HG03095 (cell line): ENCODE measurements at regions not wholly inside any gene's neighbourhood (a gene's known extent, or its start where the extent isn't known, plus 50 kb on each side); places are given as distances from the start of the nearest gene placed in this dataset.

ENCODE experiments used
- ATAC-seq: cut with Tn5 transposase; IDR thresholded peaks from one replicate; pipeline ENCODE4 v1.9.1; 2021; ENCODE audit warnings: moderate library complexity; ENCODE audit not compliant: unreplicated experiment

- ATAC-seq = no peak
Observed at GRCh38 chr12:107462428-107463332, 222.9 kb upstream of the PWP1 start.

GRCh38 chr12:107464644-107465043, 221.0 kb upstream of the PWP1 start:
- no peak for ATAC-seq

GRCh38 chr12:107465625-107466024, 220.0 kb upstream of the PWP1 start:
- ATAC-seq = no peak

- no peak for ATAC-seq
Observed at GRCh38 chr12:107467716-107468115, 217.9 kb upstream of the PWP1 start.

- no peak for ATAC-seq
Observed at GRCh38 chr12:107468182-107468581, 217.4 kb upstream of the PWP1 start.

- no peak for ATAC-seq
Observed at GRCh38 chr12:107469011-107469410, 216.6 kb upstream of the PWP1 start.

- ATAC-seq = no peak
Observed at GRCh38 chr12:107470645-107471044, 215.0 kb upstream of the PWP1 start.

GRCh38 chr12:107472308-107472707, 213.3 kb upstream of the PWP1 start:
- no peak for ATAC-seq

- no peak for ATAC-seq
Observed at GRCh38 chr12:107474099-107474498, 211.5 kb upstream of the PWP1 start.

- ATAC-seq = no peak
Observed at GRCh38 chr12:107474639-107475539, 210.7 kb upstream of the PWP1 start.

GRCh38 chr12:107475900-107476299, 209.7 kb upstream of the PWP1 start:
- no peak for ATAC-seq

- ATAC-seq = no peak
Observed at GRCh38 chr12:107477018-107477417, 208.6 kb upstream of the PWP1 start.

GRCh38 chr12:107477947-107478610, 207.5 kb upstream of the PWP1 start:
- no peak for ATAC-seq

GRCh38 chr12:107478881-107479280, 206.7 kb upstream of the PWP1 start:
- ATAC-seq = no peak

GRCh38 chr12:107480836-107481608, 204.6 kb upstream of the PWP1 start:
- no peak for ATAC-seq

- no peak for ATAC-seq
Observed at GRCh38 chr12:107484230-107484629, 201.4 kb upstream of the PWP1 start.

- no peak for ATAC-seq
Observed at GRCh38 chr12:107484941-107485340, 200.7 kb upstream of the PWP1 start.

GRCh38 chr12:107485731-107486130, 199.9 kb upstream of the PWP1 start:
- no peak for ATAC-seq

- no peak for ATAC-seq
Observed at GRCh38 chr12:107486140-107486892, 199.3 kb upstream of the PWP1 start.
